ENCODE measurements at regions not wholly inside any gene's neighbourhood (a gene's known extent, or its start where the extent isn't known, plus 50 kb on each side); places are given as distances from the start of the nearest gene placed in this dataset.

DNA sequence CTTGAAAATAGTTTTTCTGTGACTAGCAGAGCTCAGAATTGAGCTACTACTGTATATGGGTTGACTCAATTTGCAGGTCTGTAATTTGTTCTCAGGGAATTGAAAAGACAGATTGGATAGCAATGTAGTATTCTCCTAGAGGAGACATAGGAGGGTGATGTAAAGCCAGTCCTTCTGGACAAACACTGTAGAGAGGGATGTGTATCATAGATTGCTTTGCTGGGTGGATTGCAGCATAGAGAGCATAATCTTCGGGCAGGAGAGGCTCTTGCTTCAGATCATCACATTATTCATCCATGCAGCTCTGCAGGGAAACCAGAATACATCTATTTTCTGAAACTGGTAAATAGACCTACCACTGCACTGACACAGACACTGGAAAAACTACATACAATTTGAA, 1110.5 kb downstream of the RAPGEF2 start:
- Histone ChIP-seq H3K4me1 (ENCODE audit: insufficient read depth, low read length) (no peaks in the 10 kb centered on the region), H3K9me3 (ENCODE audit: low read length) (no peaks in the 10 kb centered on the region), H3K4me3 (ENCODE audit: low read length) (no peak overlapping the region), H3K36me3 (ENCODE audit: insufficient read depth, low read length) (no peaks in the 10 kb centered on the region), H3K27me3 (ENCODE audit: insufficient read depth, low read length, poor library complexity, severe bottlenecking) (no peaks in the 10 kb centered on the region), H3K27ac (ENCODE audit: low read depth, low read length) (no peak overlapping the region)
- no peak overlapping the region for H3K27ac Mint-ChIP-seq
- no peak overlapping the region for H3K4me3 Mint-ChIP-seq
- CTCF ChIA-PET = no interaction called here
- no peak for DNase-seq
- H3K36me3 Mint-ChIP-seq = no peaks in the 10 kb centered on the region
- H3K9me3 Mint-ChIP-seq = peaks cover 3 to 26% (median 20%) of the 10 kb centered on the region in 5 donors
- H3K27me3 Mint-ChIP-seq = no peaks in the 10 kb centered on the region
- no peaks in the 10 kb centered on the region for H3K4me1 Mint-ChIP-seq
- POLR2A ChIA-PET = no interaction called here

DNA sequence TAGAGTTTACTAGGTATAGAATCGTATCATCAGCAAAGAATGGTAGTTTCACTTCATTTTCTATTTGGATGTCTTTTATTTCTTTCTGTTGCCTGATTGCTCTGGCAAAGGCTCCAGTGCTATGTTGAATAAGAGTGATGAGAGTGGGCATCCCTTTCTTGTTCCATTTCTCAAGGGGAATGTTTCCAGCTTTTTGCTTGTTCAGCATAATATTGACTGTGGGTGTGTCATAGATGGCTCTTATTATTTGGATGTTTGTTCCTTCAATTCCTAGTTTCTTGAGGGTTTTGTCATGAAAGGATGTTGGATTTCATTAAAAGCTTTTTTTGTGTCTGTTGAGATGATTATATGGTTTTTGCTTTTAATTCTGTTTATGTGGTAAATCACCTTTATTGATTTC, 1114.5 kb downstream of the RAPGEF2 start:
- H3K4me3 ChIP-seq (ENCODE audit: low read length) = no peak overlapping the region
- H3K27me3 Mint-ChIP-seq = no peaks in the 10 kb centered on the region
- no peak for DNase-seq
- no peak overlapping the region for H3K4me3 Mint-ChIP-seq
- H3K9me3 Mint-ChIP-seq = peaks cover 13 to 39% (median 36%) of the 10 kb centered on the region in 5 donors
- no peaks in the 10 kb centered on the region for H3K4me1 ChIP-seq (ENCODE audit: insufficient read depth, low read length)
- H3K4me1 Mint-ChIP-seq = no peaks in the 10 kb centered on the region
- H3K27ac Mint-ChIP-seq = no peak overlapping the region
- no peaks in the 10 kb centered on the region for H3K36me3 ChIP-seq (ENCODE audit: insufficient read depth, low read length)
- ChIA-PET CTCF (no interaction called here), POLR2A (no interaction called here)
- no peaks in the 10 kb centered on the region for H3K36me3 Mint-ChIP-seq
- no peaks in the 10 kb centered on the region for H3K9me3 ChIP-seq (ENCODE audit: low read length)
- H3K27me3 ChIP-seq (ENCODE audit: insufficient read depth, low read length, poor library complexity, severe bottlenecking) = no peaks in the 10 kb centered on the region
- H3K27ac ChIP-seq (ENCODE audit: low read depth, low read length) = no peak overlapping the region

DNA sequence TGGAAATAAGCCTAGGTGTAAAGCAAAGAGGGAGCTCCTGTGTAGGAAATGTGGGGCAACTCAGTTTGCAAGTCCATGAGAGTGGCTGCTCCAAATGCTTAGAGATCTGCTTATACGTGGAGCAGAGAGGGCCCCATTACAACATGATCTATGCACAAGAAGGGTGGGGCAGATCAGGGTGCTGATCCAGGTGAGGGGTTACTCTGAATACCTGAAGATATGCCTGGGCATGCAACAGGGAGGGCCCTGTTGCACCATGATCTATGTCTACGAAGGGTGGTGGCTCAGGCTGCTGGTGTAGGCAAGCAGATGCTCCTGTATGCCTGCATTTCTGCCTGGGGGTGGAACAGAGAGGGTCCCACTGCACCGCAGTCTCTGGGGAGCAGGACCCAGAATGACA, 1121.2 kb downstream of the RAPGEF2 start:
- no peaks in the 10 kb centered on the region for H3K36me3 ChIP-seq (ENCODE audit: insufficient read depth, low read length)
- Mint-ChIP-seq H3K9me3 (peaks cover 8 to 22% (median 18%) of the 10 kb centered on the region in 5 donors), H3K4me1 (no peaks in the 10 kb centered on the region), H3K27ac (no peak overlapping the region), H3K4me3 (no peak overlapping the region), H3K36me3 (no peaks in the 10 kb centered on the region), H3K27me3 (no peaks in the 10 kb centered on the region)
- no peak overlapping the region for H3K4me3 ChIP-seq (ENCODE audit: low read length)
- POLR2A ChIA-PET = no interaction called here
- H3K4me1 ChIP-seq (ENCODE audit: insufficient read depth, low read length) = no peaks in the 10 kb centered on the region
- peaks cover 4% of the 10 kb centered on the region for H3K9me3 ChIP-seq (ENCODE audit: low read length)
- DNase-seq = no peak
- no peaks in the 10 kb centered on the region for H3K27me3 ChIP-seq (ENCODE audit: insufficient read depth, low read length, poor library complexity, severe bottlenecking)
- no peak overlapping the region for H3K27ac ChIP-seq (ENCODE audit: low read depth, low read length)
- CTCF ChIA-PET = no interaction called here

DNA sequence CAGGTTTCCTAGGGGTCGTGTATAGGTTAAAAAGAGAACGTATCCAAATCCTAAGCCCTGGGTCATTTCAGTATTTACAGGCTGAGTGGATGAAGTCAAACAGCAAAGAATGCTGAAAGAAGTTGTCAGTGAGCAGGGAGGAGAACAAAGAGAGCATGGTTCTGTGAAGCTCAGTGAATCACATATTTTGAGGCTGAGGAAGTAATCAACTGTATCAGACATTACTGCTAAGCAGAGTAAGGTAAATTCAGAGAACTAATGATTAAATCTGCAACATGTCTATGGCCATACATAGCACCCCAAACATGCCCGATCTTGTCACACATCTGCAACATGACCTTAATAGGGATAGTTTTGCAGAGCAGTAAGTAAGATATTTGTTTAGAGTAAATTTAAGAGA, 1130.3 kb downstream of the RAPGEF2 start:
- CTCF ChIA-PET = no interaction called here
- H3K4me3 Mint-ChIP-seq = no peak overlapping the region
- POLR2A ChIA-PET = no interaction called here
- DNase-seq = no peak
- Histone ChIP-seq H3K4me3 (ENCODE audit: low read length) (no peak overlapping the region), H3K27me3 (ENCODE audit: insufficient read depth, low read length, poor library complexity, severe bottlenecking) (no peaks in the 10 kb centered on the region), H3K27ac (ENCODE audit: low read depth, low read length) (no peak overlapping the region), H3K9me3 (ENCODE audit: low read length) (no peaks in the 10 kb centered on the region), H3K4me1 (ENCODE audit: insufficient read depth, low read length) (no peaks in the 10 kb centered on the region), H3K36me3 (ENCODE audit: insufficient read depth, low read length) (no peaks in the 10 kb centered on the region)
- H3K36me3 Mint-ChIP-seq = peaks cover 0 to 1% (median 0%) of the 10 kb centered on the region in 3 donors
- no peaks in the 10 kb centered on the region for H3K27me3 Mint-ChIP-seq
- H3K9me3 Mint-ChIP-seq = peaks cover 2 to 17% (median 9%) of the 10 kb centered on the region in 5 donors
- no peak overlapping the region for H3K27ac Mint-ChIP-seq
- no peaks in the 10 kb centered on the region for H3K4me1 Mint-ChIP-seq

DNA sequence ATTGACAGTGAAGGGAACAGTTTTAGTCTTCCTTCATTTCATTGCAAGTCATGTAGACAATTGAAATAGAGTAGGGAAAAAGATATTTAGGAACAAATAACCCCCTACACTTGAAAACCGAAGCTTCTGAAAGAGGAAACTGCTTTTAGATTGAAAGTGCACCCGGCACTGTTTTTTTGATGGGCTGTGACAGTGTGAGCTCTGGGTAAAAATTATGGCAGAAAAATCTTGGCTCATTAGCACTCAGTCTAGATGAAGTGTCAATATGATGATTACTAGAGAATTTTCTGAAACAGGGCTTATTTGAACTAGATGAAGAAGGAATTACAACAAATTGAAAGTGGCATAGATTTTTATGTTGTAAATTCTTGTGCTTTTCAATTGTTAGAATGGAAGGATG, 1132.4 kb downstream of the RAPGEF2 start:
- Mint-ChIP-seq H3K9me3 (peaks cover 2 to 19% (median 6%) of the 10 kb centered on the region in 5 donors), H3K27ac (no peak overlapping the region), H3K36me3 (no peaks in the 10 kb centered on the region), H3K27me3 (no peaks in the 10 kb centered on the region), H3K4me3 (no peak overlapping the region), H3K4me1 (no peaks in the 10 kb centered on the region)
- Histone ChIP-seq H3K27me3 (ENCODE audit: insufficient read depth, low read length, poor library complexity, severe bottlenecking) (no peaks in the 10 kb centered on the region), H3K36me3 (ENCODE audit: insufficient read depth, low read length) (no peaks in the 10 kb centered on the region), H3K9me3 (ENCODE audit: low read length) (no peaks in the 10 kb centered on the region), H3K27ac (ENCODE audit: low read depth, low read length) (no peak overlapping the region), H3K4me1 (ENCODE audit: insufficient read depth, low read length) (no peaks in the 10 kb centered on the region), H3K4me3 (ENCODE audit: low read length) (no peak overlapping the region)
- DNase-seq = no peak
- ChIA-PET POLR2A (no interaction called here), CTCF (no interaction called here)

DNA sequence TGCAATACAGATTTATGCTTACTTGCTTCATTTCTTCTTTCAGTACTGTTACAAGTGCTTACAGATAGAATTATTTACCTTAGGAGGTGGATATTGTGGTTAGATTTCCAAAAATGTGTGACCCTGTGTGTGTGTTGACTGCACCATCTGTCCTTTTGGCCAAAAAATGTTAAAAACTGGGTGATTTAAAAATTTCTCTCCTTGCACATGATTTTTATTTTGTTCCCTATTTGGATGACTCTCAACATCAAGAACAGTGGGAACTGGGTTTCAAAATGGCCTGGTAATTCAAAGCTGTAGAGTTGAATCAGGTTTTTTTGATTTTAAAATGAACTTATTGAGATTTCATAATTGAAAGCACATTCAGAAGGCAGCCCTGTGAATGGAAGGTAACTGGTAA, 1132.9 kb downstream of the RAPGEF2 start:
- no peak overlapping the region for H3K27ac Mint-ChIP-seq
- DNase-seq = no peak
- no peaks in the 10 kb centered on the region for H3K4me1 Mint-ChIP-seq
- CTCF ChIA-PET = no interaction called here
- no peaks in the 10 kb centered on the region for H3K27me3 Mint-ChIP-seq
- no peak overlapping the region for H3K27ac ChIP-seq (ENCODE audit: low read depth, low read length)
- no peaks in the 10 kb centered on the region for H3K27me3 ChIP-seq (ENCODE audit: insufficient read depth, low read length, poor library complexity, severe bottlenecking)
- no peaks in the 10 kb centered on the region for H3K9me3 ChIP-seq (ENCODE audit: low read length)
- no peak overlapping the region for H3K4me3 ChIP-seq (ENCODE audit: low read length)
- peaks cover 2 to 21% (median 6%) of the 10 kb centered on the region in 5 donors for H3K9me3 Mint-ChIP-seq
- H3K36me3 ChIP-seq (ENCODE audit: insufficient read depth, low read length) = no peaks in the 10 kb centered on the region
- H3K4me3 Mint-ChIP-seq = no peak overlapping the region
- POLR2A ChIA-PET = no interaction called here
- H3K4me1 ChIP-seq (ENCODE audit: insufficient read depth, low read length) = no peaks in the 10 kb centered on the region
- no peaks in the 10 kb centered on the region for H3K36me3 Mint-ChIP-seq

DNA sequence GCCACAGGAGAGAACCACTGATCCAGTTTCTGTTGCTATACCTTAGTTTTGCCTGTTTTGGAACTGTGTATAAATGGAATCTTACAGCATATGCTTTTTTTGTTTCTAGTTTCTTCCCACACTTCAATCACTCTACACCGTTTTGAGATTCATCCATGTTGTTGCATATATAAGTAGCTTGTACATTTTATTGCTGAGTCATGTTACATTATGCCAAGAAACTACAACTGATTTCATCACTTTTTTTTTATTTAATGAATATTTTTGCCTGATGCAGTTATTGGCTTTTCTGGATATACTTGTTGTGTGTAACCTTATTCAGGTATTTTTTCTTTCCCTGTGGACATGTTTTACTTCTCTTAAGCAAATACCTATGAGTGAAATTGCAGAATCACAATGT, 1135.9 kb downstream of the RAPGEF2 start:
- Mint-ChIP-seq H3K27me3 (no peaks in the 10 kb centered on the region), H3K4me1 (no peaks in the 10 kb centered on the region), H3K9me3 (peaks cover 4 to 43% (median 12%) of the 10 kb centered on the region in 5 donors), H3K36me3 (no peaks in the 10 kb centered on the region), H3K27ac (no peak overlapping the region), H3K4me3 (no peak overlapping the region)
- Histone ChIP-seq H3K36me3 (ENCODE audit: insufficient read depth, low read length) (no peaks in the 10 kb centered on the region), H3K27ac (ENCODE audit: low read depth, low read length) (no peak overlapping the region), H3K4me3 (ENCODE audit: low read length) (no peak overlapping the region), H3K27me3 (ENCODE audit: insufficient read depth, low read length, poor library complexity, severe bottlenecking) (no peaks in the 10 kb centered on the region), H3K4me1 (ENCODE audit: insufficient read depth, low read length) (no peaks in the 10 kb centered on the region), H3K9me3 (ENCODE audit: low read length) (no peaks in the 10 kb centered on the region)
- DNase-seq = no peak
- POLR2A ChIA-PET = no interaction called here
- CTCF ChIA-PET = no interaction called here

DNA sequence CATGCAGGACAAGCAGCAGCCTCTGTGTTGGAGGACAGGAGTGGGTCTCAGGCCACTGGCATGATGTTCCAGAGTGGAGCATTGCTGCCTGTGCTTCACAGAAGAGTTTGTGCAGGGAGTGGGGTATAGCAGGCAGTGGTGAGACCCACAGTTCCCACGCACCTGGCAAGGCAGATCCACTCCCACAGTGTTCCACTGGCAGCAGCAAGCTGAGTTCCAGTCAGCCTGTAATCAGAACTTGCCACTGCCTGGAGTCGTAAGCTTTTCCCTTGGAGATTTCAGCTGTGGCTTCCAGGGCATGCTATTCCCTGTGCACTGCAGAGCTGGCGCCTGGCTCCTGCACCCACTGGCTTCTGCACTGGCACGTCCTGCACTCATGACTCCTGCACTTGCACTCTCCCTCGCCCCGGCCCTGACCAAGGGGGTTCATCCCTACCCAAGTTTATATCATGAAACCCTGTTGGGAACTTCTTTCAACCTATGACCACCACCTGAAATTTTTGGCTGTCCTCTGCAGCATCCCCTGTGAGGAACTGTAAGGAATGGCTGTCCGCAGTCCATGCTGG, 1144.3 kb downstream of the RAPGEF2 start:
- no peak overlapping the region for H3K4me3 ChIP-seq (ENCODE audit: low read length)
- DNase-seq = no peak
- Mint-ChIP-seq H3K27me3 (no peaks in the 10 kb centered on the region), H3K9me3 (peaks cover 7 to 23% (median 15%) of the 10 kb centered on the region in 5 donors), H3K27ac (no peak overlapping the region), H3K36me3 (no peaks in the 10 kb centered on the region), H3K4me3 (no peak overlapping the region), H3K4me1 (no peaks in the 10 kb centered on the region)
- no peak overlapping the region for H3K27ac ChIP-seq (ENCODE audit: low read depth, low read length)
- POLR2A ChIA-PET = no interaction called here
- H3K27me3 ChIP-seq (ENCODE audit: insufficient read depth, low read length, poor library complexity, severe bottlenecking) = no peaks in the 10 kb centered on the region
- H3K36me3 ChIP-seq (ENCODE audit: insufficient read depth, low read length) = no peaks in the 10 kb centered on the region
- no peaks in the 10 kb centered on the region for H3K9me3 ChIP-seq (ENCODE audit: low read length)
- no peaks in the 10 kb centered on the region for H3K4me1 ChIP-seq (ENCODE audit: insufficient read depth, low read length)
- CTCF ChIA-PET = no interaction called here
